Vagina (tissue), 2 donors: ENCODE measurements at regions not wholly inside any gene's neighbourhood (a gene's known extent, or its start where the extent isn't known, plus 50 kb on each side); places are given as distances from the start of the nearest gene placed in this dataset.

Experiments used
- POLR2A ChIP-seq, 2 donors: fragments of 450-650 bp; IDR thresholded peaks; one replicate each; pipeline ENCODE4 v1.6.1; 2017; ENCODE audit warnings: antibody characterized with exemption in 2 of 2, mild to moderate bottlenecking in 2 of 2, moderate library complexity in 2 of 2
- TF ChIP-seq, protein P1 (sequence below), 3 experiments: fragments of 450-650 bp in 2 of 3; fragments of 200-600 bp in 1 of 3; sonication (generic) in 1 of 3; IDR thresholded peaks; one replicate each; pipeline ENCODE4 v1.5.1; 2017 to 2019; ENCODE audit warnings: antibody characterized with exemption in 3 of 3, mild to moderate bottlenecking in 2 of 3, moderate library complexity in 2 of 3

DNA sequence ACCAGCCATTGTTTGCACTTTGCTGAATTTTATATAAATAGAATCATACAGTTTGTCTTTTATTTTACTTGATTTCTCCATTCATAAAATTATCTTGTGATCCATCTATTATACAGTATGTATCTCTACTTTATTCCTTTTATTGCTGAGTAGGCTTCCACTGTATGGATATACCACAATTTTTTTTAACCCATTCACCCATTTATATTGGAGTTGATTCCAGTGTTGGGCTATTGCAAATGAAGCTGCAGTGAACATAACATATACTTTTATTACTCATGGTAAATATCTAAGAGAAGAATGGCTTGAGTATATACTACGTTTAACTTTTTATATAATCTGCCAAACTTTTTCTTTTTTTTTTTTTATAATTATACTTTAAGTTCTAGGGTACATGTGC lies 463.6 kb downstream of the ETNK1 start:
- no peak for TF ChIP-seq POLR2A (IDR thresholded peaks at IDR 0.05)
- TF ChIP-seq, protein P1, sequence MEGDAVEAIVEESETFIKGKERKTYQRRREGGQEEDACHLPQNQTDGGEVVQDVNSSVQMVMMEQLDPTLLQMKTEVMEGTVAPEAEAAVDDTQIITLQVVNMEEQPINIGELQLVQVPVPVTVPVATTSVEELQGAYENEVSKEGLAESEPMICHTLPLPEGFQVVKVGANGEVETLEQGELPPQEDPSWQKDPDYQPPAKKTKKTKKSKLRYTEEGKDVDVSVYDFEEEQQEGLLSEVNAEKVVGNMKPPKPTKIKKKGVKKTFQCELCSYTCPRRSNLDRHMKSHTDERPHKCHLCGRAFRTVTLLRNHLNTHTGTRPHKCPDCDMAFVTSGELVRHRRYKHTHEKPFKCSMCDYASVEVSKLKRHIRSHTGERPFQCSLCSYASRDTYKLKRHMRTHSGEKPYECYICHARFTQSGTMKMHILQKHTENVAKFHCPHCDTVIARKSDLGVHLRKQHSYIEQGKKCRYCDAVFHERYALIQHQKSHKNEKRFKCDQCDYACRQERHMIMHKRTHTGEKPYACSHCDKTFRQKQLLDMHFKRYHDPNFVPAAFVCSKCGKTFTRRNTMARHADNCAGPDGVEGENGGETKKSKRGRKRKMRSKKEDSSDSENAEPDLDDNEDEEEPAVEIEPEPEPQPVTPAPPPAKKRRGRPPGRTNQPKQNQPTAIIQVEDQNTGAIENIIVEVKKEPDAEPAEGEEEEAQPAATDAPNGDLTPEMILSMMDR (IDR thresholded peaks at IDR 0.05) = no peak
